HepG2 (cell line): ENCODE measurements at regions not wholly inside any gene's neighbourhood (a gene's known extent, or its start where the extent isn't known, plus 50 kb on each side); places are given as distances from the start of the nearest gene placed in this dataset.

Experiments used
- ATAC-seq: fragments of 200-7000 bp; cut with Tn5 transposase; 3 replicates; pipeline ENCODE4 v1.9.1; 2020; ENCODE audit warnings: mild to moderate bottlenecking, moderate library complexity
- BruUV-seq: library from RNA; stranded (reverse); fragments of 400-500 nt; replicated peaks from 2 replicates; lab custom pipeline; 2021; lab: Mats Ljungman, UMichigan
- CTCF ChIA-PET: fragments of 300-600 bp; formaldehyde crosslinking; extraction: SDS; loops from one replicate; lab custom pipeline; 2021; ENCODE audit warnings: low total read pairs, inconsistent platforms, low intra/inter-chr PET ratio; lab: Yijun Ruan, JAX
- POLR2A ChIA-PET: fragments of 350-600 bp; sonication (Branson Sonifier 250); formaldehyde crosslinking; loops from one replicate; lab custom pipeline; 2020; ENCODE audit warnings: antibody characterized with exemption, inconsistent platforms; lab: Yijun Ruan, JAX
- DNase-seq: peaks from one replicate; pipeline ENCODE4 v3.0.0-alpha.2; 2015; ENCODE audit warnings: low spot score
- FAIRE-seq: peaks from 3 replicates; lab custom pipeline; 2011; peaks lifted over from hg19 to GRCh38; lab: Jason Lieb, UNC
- H2AFZ ChIP-seq: one replicate; pipeline ENCODE4 v1.6.1; 2011; ENCODE audit warnings: low read length, inconsistent platforms
- H3K27ac ChIP-seq: fragments of 300-600 bp; 3 replicates; pipeline ENCODE4 v1.8.0; 2011; ENCODE audit warnings: mixed run types, mild to moderate bottlenecking, mixed read lengths, low read length, inconsistent platforms; ENCODE audit not compliant: insufficient read depth; ENCODE audit errors: extremely low read length
- H3K27me3 ChIP-seq, 2 experiments: fragments of 200-600 bp in 1 of 2; 2 replicates in 1 of 2; 3 replicates in 1 of 2; pipeline versions ENCODE4 v1.6.0 to v1.8.0; 2011; ENCODE audit warnings: low read length in 2 of 2, mild to moderate bottlenecking in 2 of 2, moderate library complexity in 2 of 2, inconsistent platforms in 1 of 2; ENCODE audit not compliant: insufficient read depth in 2 of 2, control insufficient read depth in 1 of 2
- H3K36me3 ChIP-seq, 2 experiments: fragments of 200-600 bp in 1 of 2; replicated peaks in 1 of 2; 2 replicates in 1 of 2; 3 replicates in 1 of 2; pipeline versions ENCODE4 v1.5.1 to v1.8.0; 2011; ENCODE audit warnings: low read length in 2 of 2, inconsistent platforms in 1 of 2; ENCODE audit not compliant: insufficient read depth in 2 of 2, control insufficient read depth in 1 of 2
- H3K4me1 ChIP-seq: 2 replicates; pipeline ENCODE4 v1.5.1; 2012; ENCODE audit warnings: low read length, inconsistent platforms; ENCODE audit not compliant: insufficient read depth
- H3K4me2 ChIP-seq: 2 replicates; pipeline ENCODE4 v1.6.0; 2011; ENCODE audit warnings: low read depth, low read length, inconsistent platforms
- H3K4me3 ChIP-seq, 3 experiments: fragments of 200-600 bp in 1 of 3; sonication (generic), shearing (Covaris generic) in 1 of 3; replicated peaks in 1 of 3; 2 replicates each; pipeline ENCODE4 v1.5.1; 2011 to 2016; ENCODE audit warnings: low read length in 3 of 3, inconsistent platforms in 2 of 3, low read depth in 2 of 3, mild to moderate bottlenecking in 2 of 3, control low read depth in 1 of 3, mixed read lengths in 1 of 3; ENCODE audit not compliant: insufficient read depth in 1 of 3
- H3K79me2 ChIP-seq: one replicate; pipeline ENCODE4 v1.6.1; 2011; ENCODE audit warnings: low read length, inconsistent platforms; ENCODE audit not compliant: insufficient read depth
- H3K9ac ChIP-seq: 2 replicates; pipeline ENCODE4 v1.6.0; 2011; ENCODE audit warnings: mild to moderate bottlenecking, low read depth, low read length, inconsistent platforms; ENCODE audit not compliant: insufficient read depth
- H3K9me3 ChIP-seq: 2 replicates; pipeline ENCODE4 v1.5.1; 2012; ENCODE audit warnings: mild to moderate bottlenecking, low read length
- H4K20me1 ChIP-seq: 2 replicates; pipeline ENCODE4 v1.6.0; 2011; ENCODE audit warnings: inconsistent platforms, mild to moderate bottlenecking, low read length, moderate library complexity; ENCODE audit not compliant: insufficient read depth
- AGO2 ChIP-seq: fragments of 200-400 bp; formaldehyde crosslinking; optimal IDR thresholded peaks from 2 replicates; pipeline ENCODE3; 2017; ENCODE audit warnings: mild to moderate bottlenecking, low read depth, low read length, moderate library complexity
- DPF2 ChIP-seq: sonication (generic); formaldehyde crosslinking; IDR thresholded peaks from 2 replicates; pipeline ENCODE4 v1.4.0; 2020; ENCODE audit warnings: mild to moderate bottlenecking, low read depth, missing genetic modification reagents, borderline replicate concordance
- FOXK2 ChIP-seq: fragments of 450-650 bp; IDR thresholded peaks from 2 replicates; pipeline ENCODE4 v1.6.1; 2016
- GTF3A ChIP-seq: sonication (generic); formaldehyde crosslinking; conservative IDR thresholded peaks from 2 replicates; pipeline ENCODE4 v1.4.0; 2020; ENCODE audit warnings: mild to moderate bottlenecking, missing genetic modification reagents
- MAFK ChIP-seq, 2 experiments: IDR thresholded peaks in 1 of 2; conservative IDR thresholded peaks in 1 of 2; 2 replicates each; pipeline ENCODE4 v1.6.1; 2011; ENCODE audit warnings: improper control_type of control experiment in 2 of 2, low read length in 2 of 2
- MBD4 ChIP-seq: IDR thresholded peaks from 2 replicates; pipeline ENCODE4 v1.6.1; 2012; ENCODE audit warnings: low read length, inconsistent platforms, borderline replicate concordance
- NRL ChIP-seq: sonication (generic); formaldehyde crosslinking; IDR thresholded peaks from 2 replicates; pipeline ENCODE4 v1.5.0; 2020; ENCODE audit warnings: missing genetic modification reagents, mild to moderate bottlenecking, moderate library complexity, borderline replicate concordance
- ONECUT2 ChIP-seq: sonication (generic); formaldehyde crosslinking; IDR thresholded peaks from 2 replicates; pipeline ENCODE4 v1.4.0; 2020; ENCODE audit warnings: missing genetic modification reagents
- POGZ ChIP-seq: sonication (generic); formaldehyde crosslinking; IDR thresholded peaks from 2 replicates; pipeline ENCODE4 v1.4.0; 2020; ENCODE audit warnings: mild to moderate bottlenecking, missing genetic modification reagents
- POLR2AphosphoS5 ChIP-seq: IDR thresholded peaks from 2 replicates; pipeline ENCODE4 v1.6.1; 2012; ENCODE audit warnings: low read depth, low read length
- SRY ChIP-seq: sonication (generic); formaldehyde crosslinking; IDR thresholded peaks from 2 replicates; pipeline ENCODE4 v1.8.0; 2022; ENCODE audit warnings: mild to moderate bottlenecking, missing genetic modification reagents
- ZNF124 ChIP-seq: sonication (generic); formaldehyde crosslinking; IDR thresholded peaks from 2 replicates; pipeline ENCODE4 v1.4.0; 2020; ENCODE audit warnings: missing genetic modification reagents
- WGBS: methylation state at CpG from one replicate; pipeline ENCODE4 v1.1.6; 2017; ENCODE audit warnings: low lambda C conversion rate; 5-methylcytosine and 5-hydroxymethylcytosine counted together
- in situ Hi-C: cut with HindIII; loops from 2 replicates; pipeline ENCODE4 v1.10.0; 2017; ENCODE audit warnings: low pct_unique_long_range_greater_than_20kb; ENCODE audit not compliant: extremely low pct_ligation_motif_present
- intact Hi-C: fragments of 100-400 bp; cut with micrococcal nuclease; formaldehyde crosslinking; loops from one replicate; pipeline ENCODE4 v1.10.0; 2022; ENCODE audit not compliant: unreplicated experiment
- TF ChIP-seq, protein P1 (sequence below): sonication (generic); formaldehyde crosslinking; IDR thresholded peaks from 2 replicates; pipeline ENCODE4 v1.4.0; 2020; ENCODE audit warnings: missing genetic modification reagents, borderline replicate concordance
- TF ChIP-seq, protein P2 (sequence below): sonication (generic); formaldehyde crosslinking; conservative IDR thresholded peaks from 2 replicates; pipeline ENCODE4 v1.4.0; 2020; ENCODE audit warnings: missing genetic modification reagents
- TF ChIP-seq, protein P3 (sequence below): sonication (generic); formaldehyde crosslinking; IDR thresholded peaks from 2 replicates; pipeline ENCODE4 v1.5.0; 2020; ENCODE audit warnings: mild to moderate bottlenecking, missing genetic modification reagents

DNA sequence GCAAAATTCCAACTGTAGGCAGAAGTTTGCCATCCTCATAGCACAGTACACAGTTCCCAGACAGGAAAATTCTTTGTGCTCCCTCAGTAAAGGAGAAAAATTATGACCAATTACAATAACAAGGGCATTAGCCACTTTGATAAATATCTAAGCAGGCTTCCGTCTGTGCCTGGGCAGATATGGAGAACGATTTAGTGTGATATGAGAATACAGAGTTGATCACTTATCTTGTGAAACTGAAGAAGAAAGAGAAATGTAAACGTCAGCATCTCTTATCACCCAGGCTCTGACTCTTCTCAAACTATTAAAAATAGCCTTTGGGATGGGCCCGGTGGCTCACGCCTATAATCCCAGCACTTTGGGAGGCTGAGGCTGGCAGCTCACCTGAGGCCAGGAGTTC is 54.5 kb upstream of the TIAM1 start:
- BruUV-seq: no TSS peak
- Histone ChIP-seq H3K4me3 (no peak overlapping the region), H3K4me1 (no peaks in the 10 kb centered on the region), H4K20me1 (no peaks in the 10 kb centered on the region), H3K79me2 (no peaks in the 10 kb centered on the region), H3K36me3 (no peaks in the 10 kb centered on the region), H3K9ac (no peak overlapping the region), H3K27me3 (no peaks in the 10 kb centered on the region; a peak in 1 of 5 replicates), H3K4me2 (no peak overlapping the region), H3K9me3 (no peaks in the 10 kb centered on the region), H2AFZ (no peak overlapping the region), H3K27ac (no peak overlapping the region)
- no peak for TF ChIP-seq AGO2
- no peak for TF ChIP-seq DPF2 (CRISPR knock-in tag)
- TF ChIP-seq MAFK (conservative IDR thresholded peaks at IDR 0.05 in 1 of 2, IDR thresholded peaks at IDR 0.05 in 1 of 2; ENCODE audit: low read length in 2 of 2): 0 out of 4 replicates have a peak, but pooled peaks of 1 of the 2 experiments have one; percentile 18
- intact Hi-C loops (no loop called here), in situ Hi-C loops (no loop called here)
- DNase-seq: no peak
- ChIA-PET POLR2A (no interaction called here), CTCF (no interaction called here)
- no peak for ATAC-seq
- FAIRE-seq: no peak
- WGBS: 64% methylated on average over 5 of the region's 5 CpGs

DNA sequence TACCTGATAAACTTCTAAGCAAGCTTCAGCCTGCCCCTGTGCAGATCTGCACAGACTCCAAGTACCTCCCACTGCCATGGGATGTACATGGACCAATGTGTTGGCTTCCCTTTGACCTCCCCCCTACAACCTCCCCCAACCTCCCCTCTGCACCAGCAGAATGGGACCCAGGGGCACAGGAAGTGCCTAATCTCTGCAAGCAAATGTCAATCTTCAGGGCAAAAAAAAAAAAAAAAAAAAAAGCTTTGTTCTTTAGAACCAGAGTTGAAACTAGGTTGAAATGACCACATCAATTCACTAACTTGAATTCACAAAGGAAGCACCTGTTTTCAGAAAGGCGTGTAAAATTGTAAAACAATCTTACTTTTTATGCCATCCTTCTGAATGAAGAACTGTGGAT is 53.9 kb upstream of the TIAM1 start:
- Histone ChIP-seq H3K27me3 (no peaks in the 10 kb centered on the region; a peak in 1 of 5 replicates), H3K4me1 (no peaks in the 10 kb centered on the region), H3K4me3 (no peak overlapping the region), H3K36me3 (no peaks in the 10 kb centered on the region), H3K79me2 (no peaks in the 10 kb centered on the region), H3K4me2 (no peak overlapping the region), H3K9ac (no peak overlapping the region), H3K9me3 (no peaks in the 10 kb centered on the region), H3K27ac (no peak overlapping the region), H2AFZ (no peak overlapping the region), H4K20me1 (no peaks in the 10 kb centered on the region)
- ChIA-PET CTCF (no interaction called here), POLR2A (no interaction called here)
- intact Hi-C loops (no loop called here), in situ Hi-C loops (no loop called here)
- no peak for DNase-seq
- 0% methylated on average over 1 of the region's 1 CpG for WGBS
- BruUV-seq: no TSS peak
- no peak for ATAC-seq
- FAIRE-seq: no peak
- TF ChIP-seq MBD4 (no peak), GTF3A (CRISPR knock-in tag) (no peak), POGZ (CRISPR knock-in tag) (no peak), NRL (CRISPR knock-in tag) (no peak), FOXK2 (no peak), POLR2AphosphoS5 (no peak), ZNF124 (CRISPR knock-in tag) (no peak), ONECUT2 (CRISPR knock-in tag) (no peak), SRY (CRISPR knock-in tag) (no peak)
- TF ChIP-seq, protein P1, sequence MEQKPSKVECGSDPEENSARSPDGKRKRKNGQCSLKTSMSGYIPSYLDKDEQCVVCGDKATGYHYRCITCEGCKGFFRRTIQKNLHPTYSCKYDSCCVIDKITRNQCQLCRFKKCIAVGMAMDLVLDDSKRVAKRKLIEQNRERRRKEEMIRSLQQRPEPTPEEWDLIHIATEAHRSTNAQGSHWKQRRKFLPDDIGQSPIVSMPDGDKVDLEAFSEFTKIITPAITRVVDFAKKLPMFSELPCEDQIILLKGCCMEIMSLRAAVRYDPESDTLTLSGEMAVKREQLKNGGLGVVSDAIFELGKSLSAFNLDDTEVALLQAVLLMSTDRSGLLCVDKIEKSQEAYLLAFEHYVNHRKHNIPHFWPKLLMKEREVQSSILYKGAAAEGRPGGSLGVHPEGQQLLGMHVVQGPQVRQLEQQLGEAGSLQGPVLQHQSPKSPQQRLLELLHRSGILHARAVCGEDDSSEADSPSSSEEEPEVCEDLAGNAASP (CRISPR knock-in tag): no peak
- TF ChIP-seq, protein P2, sequence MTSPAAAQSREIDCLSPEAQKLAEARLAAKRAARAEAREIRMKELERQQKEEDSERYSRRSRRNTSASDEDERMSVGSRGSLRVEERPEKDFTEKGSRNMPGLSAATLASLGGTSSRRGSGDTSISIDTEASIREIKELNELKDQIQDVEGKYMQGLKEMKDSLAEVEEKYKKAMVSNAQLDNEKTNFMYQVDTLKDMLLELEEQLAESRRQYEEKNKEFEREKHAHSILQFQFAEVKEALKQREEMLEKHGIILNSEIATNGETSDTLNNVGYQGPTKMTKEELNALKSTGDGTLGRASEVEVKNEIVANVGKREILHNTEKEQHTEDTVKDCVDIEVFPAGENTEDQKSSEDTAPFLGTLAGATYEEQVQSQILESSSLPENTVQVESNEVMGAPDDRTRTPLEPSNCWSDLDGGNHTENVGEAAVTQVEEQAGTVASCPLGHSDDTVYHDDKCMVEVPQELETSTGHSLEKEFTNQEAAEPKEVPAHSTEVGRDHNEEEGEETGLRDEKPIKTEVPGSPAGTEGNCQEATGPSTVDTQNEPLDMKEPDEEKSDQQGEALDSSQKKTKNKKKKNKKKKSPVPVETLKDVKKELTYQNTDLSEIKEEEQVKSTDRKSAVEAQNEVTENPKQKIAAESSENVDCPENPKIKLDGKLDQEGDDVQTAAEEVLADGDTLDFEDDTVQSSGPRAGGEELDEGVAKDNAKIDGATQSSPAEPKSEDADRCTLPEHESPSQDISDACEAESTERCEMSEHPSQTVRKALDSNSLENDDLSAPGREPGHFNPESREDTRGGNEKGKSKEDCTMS (CRISPR knock-in tag): no peak
- TF ChIP-seq, protein P3, sequence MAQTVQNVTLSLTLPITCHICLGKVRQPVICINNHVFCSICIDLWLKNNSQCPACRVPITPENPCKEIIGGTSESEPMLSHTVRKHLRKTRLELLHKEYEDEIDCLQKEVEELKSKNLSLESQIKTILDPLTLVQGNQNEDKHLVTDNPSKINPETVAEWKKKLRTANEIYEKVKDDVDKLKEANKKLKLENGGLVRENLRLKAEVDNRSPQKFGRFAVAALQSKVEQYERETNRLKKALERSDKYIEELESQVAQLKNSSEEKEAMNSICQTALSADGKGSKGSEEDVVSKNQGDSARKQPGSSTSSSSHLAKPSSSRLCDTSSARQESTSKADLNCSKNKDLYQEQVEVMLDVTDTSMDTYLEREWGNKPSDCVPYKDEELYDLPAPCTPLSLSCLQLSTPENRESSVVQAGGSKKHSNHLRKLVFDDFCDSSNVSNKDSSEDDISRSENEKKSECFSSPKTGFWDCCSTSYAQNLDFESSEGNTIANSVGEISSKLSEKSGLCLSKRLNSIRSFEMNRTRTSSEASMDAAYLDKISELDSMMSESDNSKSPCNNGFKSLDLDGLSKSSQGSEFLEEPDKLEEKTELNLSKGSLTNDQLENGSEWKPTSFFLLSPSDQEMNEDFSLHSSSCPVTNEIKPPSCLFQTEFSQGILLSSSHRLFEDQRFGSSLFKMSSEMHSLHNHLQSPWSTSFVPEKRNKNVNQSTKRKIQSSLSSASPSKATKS (CRISPR knock-in tag): no peak
